Vagina (tissue), 2 donors: ENCODE measurements at regions not wholly inside any gene's neighbourhood (a gene's known extent, or its start where the extent isn't known, plus 50 kb on each side); places are given as distances from the start of the nearest gene placed in this dataset.

Experiments used
- DNase-seq, 2 donors: peaks; one replicate each; pipeline ENCODE4 v3.0.0-alpha.2; 2017; ENCODE audit errors: extremely low spot score in 2 of 2
- H3K27ac ChIP-seq: fragments of 200-600 bp; sonication (generic); one replicate; pipeline ENCODE4 v1.5.1; 2019
- H3K27me3 ChIP-seq: fragments of 200-600 bp; sonication (generic); one replicate; pipeline ENCODE4 v1.5.1; 2019
- H3K36me3 ChIP-seq, 2 donors: fragments of 200-600 bp; sonication (generic); one replicate each; pipeline ENCODE4 v1.5.1; 2017 to 2019
- H3K4me1 ChIP-seq: fragments of 200-600 bp; sonication (generic); one replicate; pipeline ENCODE4 v1.5.1; 2019
- H3K4me3 ChIP-seq, 2 donors: fragments of 200-600 bp; sonication (generic); 1 replicate in 1 of 2; 2 replicates in 1 of 2; pipeline ENCODE4 v1.5.1; 2016 to 2019
- H3K9me3 ChIP-seq: fragments of 200-600 bp; sonication (generic); one replicate; pipeline ENCODE4 v1.5.1; 2019
- CTCF ChIP-seq, 3 experiments: fragments of 450-650 bp in 2 of 3; fragments of 200-600 bp in 1 of 3; sonication (generic) in 1 of 3; IDR thresholded peaks; one replicate each; pipeline ENCODE4 v1.5.1; 2017 to 2019; ENCODE audit warnings: antibody characterized with exemption in 3 of 3, mild to moderate bottlenecking in 2 of 3, moderate library complexity in 2 of 3
- POLR2A ChIP-seq, 2 donors: fragments of 450-650 bp; IDR thresholded peaks; one replicate each; pipeline ENCODE4 v1.6.1; 2017; ENCODE audit warnings: antibody characterized with exemption in 2 of 2, mild to moderate bottlenecking in 2 of 2, moderate library complexity in 2 of 2
- POLR2AphosphoS5 ChIP-seq, 2 donors: sonication (generic); formaldehyde crosslinking; IDR thresholded peaks; one replicate each; pipeline ENCODE4 v1.9.0; 2017; ENCODE audit warnings: antibody characterized with exemption in 2 of 2, mild to moderate bottlenecking in 2 of 2, low read depth in 1 of 2; ENCODE audit not compliant: insufficient read depth in 1 of 2
- intact Hi-C: fragments of 100-400 bp; cut with DNase I; formaldehyde crosslinking; loops from one replicate; pipeline ENCODE4 v1.15.1; 2023

- DNase-seq, result no peak
- H3K9me3 ChIP-seq, result no peaks in the 10 kb centered on the region
- no peak for TF ChIP-seq POLR2AphosphoS5 (IDR thresholded peaks at IDR 0.05; ENCODE audit: insufficient read depth in 1 of 2, low read depth in 1 of 2)
- no peak for TF ChIP-seq POLR2A (IDR thresholded peaks at IDR 0.05)
- no peak overlapping the region for H3K4me3 ChIP-seq
- no peak overlapping the region for H3K27ac ChIP-seq
- H3K4me1 ChIP-seq, result no peaks in the 10 kb centered on the region
- intact Hi-C loops, result no loop called here
- no peaks in the 10 kb centered on the region for H3K36me3 ChIP-seq
- H3K27me3 ChIP-seq, result no peaks in the 10 kb centered on the region
Observed at GRCh38 chr5:136805466-136805865, 440.1 kb upstream of the TRPC7 start.

GRCh38 chr5:136802383-136802782 is 437.0 kb upstream of the TRPC7 start:
- Histone ChIP-seq H3K9me3 (no peaks in the 10 kb centered on the region), H3K27ac (no peak overlapping the region), H3K36me3 (no peaks in the 10 kb centered on the region), H3K4me1 (no peaks in the 10 kb centered on the region), H3K27me3 (no peaks in the 10 kb centered on the region), H3K4me3 (no peak overlapping the region)
- intact Hi-C loops, result loop anchor here (5.0 kb wide), 1 partner anchor 695 kb away; the partner anchor contains the start of gene SPOCK1
- TF ChIP-seq CTCF (IDR thresholded peaks at IDR 0.05) (no peak), POLR2AphosphoS5 (IDR thresholded peaks at IDR 0.05; ENCODE audit: insufficient read depth in 1 of 2, low read depth in 1 of 2) (no peak), POLR2A (IDR thresholded peaks at IDR 0.05) (no peak)
- no peak for DNase-seq

GRCh38 chr5:136799806-136800372 is 434.5 kb upstream of the TRPC7 start:
- H3K36me3 ChIP-seq, result no peaks in the 10 kb centered on the region
- no peaks in the 10 kb centered on the region for H3K27me3 ChIP-seq
- H3K9me3 ChIP-seq, result no peaks in the 10 kb centered on the region
- no peak for TF ChIP-seq CTCF (IDR thresholded peaks at IDR 0.05)
- TF ChIP-seq POLR2AphosphoS5 (IDR thresholded peaks at IDR 0.05; ENCODE audit: insufficient read depth in 1 of 2, low read depth in 1 of 2), result no peak
- TF ChIP-seq POLR2A (IDR thresholded peaks at IDR 0.05), result no peak
- H3K4me1 ChIP-seq, result no peaks in the 10 kb centered on the region
- H3K27ac ChIP-seq, result no peak overlapping the region
- no peak for DNase-seq
- intact Hi-C loops, result loop anchor here (5.0 kb wide), 1 partner anchor 697 kb away; the partner anchor contains the start of gene SPOCK1
- H3K4me3 ChIP-seq, result no peak overlapping the region

GRCh38 chr5:136793300-136793699 is 428.0 kb upstream of the TRPC7 start:
- H3K4me1 ChIP-seq, result no peaks in the 10 kb centered on the region
- no peaks in the 10 kb centered on the region for H3K27me3 ChIP-seq
- no peak overlapping the region for H3K27ac ChIP-seq
- no peaks in the 10 kb centered on the region for H3K9me3 ChIP-seq
- DNase-seq, result no peak
- no peak overlapping the region for H3K4me3 ChIP-seq
- H3K36me3 ChIP-seq, result no peaks in the 10 kb centered on the region
- TF ChIP-seq POLR2A (IDR thresholded peaks at IDR 0.05) (no peak), POLR2AphosphoS5 (IDR thresholded peaks at IDR 0.05; ENCODE audit: insufficient read depth in 1 of 2, low read depth in 1 of 2) (no peak), CTCF (IDR thresholded peaks at IDR 0.05) (no peak)
- intact Hi-C loops, result no loop called here

GRCh38 chr5:136781464-136781863 is 416.1 kb upstream of the TRPC7 start:
- no peaks in the 10 kb centered on the region for H3K4me1 ChIP-seq
- H3K4me3 ChIP-seq, result no peak overlapping the region
- DNase-seq, result no peak
- TF ChIP-seq POLR2A (IDR thresholded peaks at IDR 0.05), result no peak
- TF ChIP-seq CTCF (IDR thresholded peaks at IDR 0.05), result no peak
- no peak for TF ChIP-seq POLR2AphosphoS5 (IDR thresholded peaks at IDR 0.05; ENCODE audit: insufficient read depth in 1 of 2, low read depth in 1 of 2)
- H3K9me3 ChIP-seq, result no peaks in the 10 kb centered on the region
- no peak overlapping the region for H3K27ac ChIP-seq
- H3K27me3 ChIP-seq, result no peaks in the 10 kb centered on the region
- intact Hi-C loops, result no loop called here
- H3K36me3 ChIP-seq, result no peaks in the 10 kb centered on the region
